T47D (cell line): ENCODE measurements at regions not wholly inside any gene's neighbourhood (a gene's known extent, or its start where the extent isn't known, plus 50 kb on each side); places are given as distances from the start of the nearest gene placed in this dataset.
"Not testable (repeated sequence)": the region's sequence is repeated elsewhere in the genome, so short reads cannot be mapped to it uniquely, and the experiment has no call there.

Source experiments
- DNase-seq, 2 experiments: peaks; one replicate each; pipeline versions ENCODE4 v3.0.0 to v3.0.0-alpha.2; 2011 to 2012; ENCODE audit warnings: low read depth in 1 of 2, low spot score in 1 of 2
- JUND ChIP-seq: IDR thresholded peaks from 2 replicates; pipeline ENCODE4 v1.6.1; 2012; ENCODE audit warnings: low read depth
- in situ Hi-C: cut with HindIII; loops from 2 replicates; pipeline ENCODE4 v1.10.0; 2016; ENCODE audit warnings: low sequenced_read_pairs, low pct_unique_long_range_greater_than_20kb

GRCh38 chr10:100650693-100651092 lies 94.7 kb upstream of the PAX2 start:
- in situ Hi-C loops = no loop called here
- no peak for TF ChIP-seq JUND
- no peak for DNase-seq

- in situ Hi-C loops, DNase-seq: not testable (repeated sequence)
These were observed 94.3 kb upstream of the PAX2 start for GRCh38 chr10:100651099-100651498.

GRCh38 chr10:100651916-100652315 lies 93.5 kb upstream of the PAX2 start:
- in situ Hi-C loops = no loop called here
- TF ChIP-seq JUND = no peak
- DNase-seq = no peak

- DNase-seq = no peak
- in situ Hi-C loops = no loop called here
- TF ChIP-seq JUND = no peak
These were observed 92.8 kb upstream of the PAX2 start for GRCh38 chr10:100652406-100653135.

- in situ Hi-C loops = no loop called here
- DNase-seq = no peak
- TF ChIP-seq JUND = no peak
These were observed 92.0 kb upstream of the PAX2 start for GRCh38 chr10:100653238-100653956.

- in situ Hi-C loops = no loop called here
- no peak for DNase-seq
- no peak for TF ChIP-seq JUND
These were observed 91.2 kb upstream of the PAX2 start for GRCh38 chr10:100653957-100654781.

GRCh38 chr10:100654782-100655325 lies 90.5 kb upstream of the PAX2 start:
- no peak for TF ChIP-seq JUND
- in situ Hi-C loops = no loop called here
- no peak for DNase-seq

GRCh38 chr10:100655326-100655759 lies 90.0 kb upstream of the PAX2 start:
- no peak for DNase-seq
- in situ Hi-C loops = no loop called here
- TF ChIP-seq JUND = no peak

- DNase-seq = no peak
- no peak for TF ChIP-seq JUND
- in situ Hi-C loops = no loop called here
These were observed 89.5 kb upstream of the PAX2 start for GRCh38 chr10:100655760-100656421.

GRCh38 chr10:100656454-100656853 lies 88.9 kb upstream of the PAX2 start:
- DNase-seq = peak; percentile 60 to 74
- TF ChIP-seq JUND = no peak
- in situ Hi-C loops = no loop called here

GRCh38 chr10:100658269-100658668 lies 87.1 kb upstream of the PAX2 start:
- no peak for TF ChIP-seq JUND
- in situ Hi-C loops = no loop called here

More at GRCh38 chr10:100658269-100658668, 87.1 kb upstream of the PAX2 start:
- DNase-seq = no peak
